ENCODE measurements at regions not wholly inside any gene's neighbourhood (a gene's known extent, or its start where the extent isn't known, plus 50 kb on each side); places are given as distances from the start of the nearest gene placed in this dataset.

DNA sequence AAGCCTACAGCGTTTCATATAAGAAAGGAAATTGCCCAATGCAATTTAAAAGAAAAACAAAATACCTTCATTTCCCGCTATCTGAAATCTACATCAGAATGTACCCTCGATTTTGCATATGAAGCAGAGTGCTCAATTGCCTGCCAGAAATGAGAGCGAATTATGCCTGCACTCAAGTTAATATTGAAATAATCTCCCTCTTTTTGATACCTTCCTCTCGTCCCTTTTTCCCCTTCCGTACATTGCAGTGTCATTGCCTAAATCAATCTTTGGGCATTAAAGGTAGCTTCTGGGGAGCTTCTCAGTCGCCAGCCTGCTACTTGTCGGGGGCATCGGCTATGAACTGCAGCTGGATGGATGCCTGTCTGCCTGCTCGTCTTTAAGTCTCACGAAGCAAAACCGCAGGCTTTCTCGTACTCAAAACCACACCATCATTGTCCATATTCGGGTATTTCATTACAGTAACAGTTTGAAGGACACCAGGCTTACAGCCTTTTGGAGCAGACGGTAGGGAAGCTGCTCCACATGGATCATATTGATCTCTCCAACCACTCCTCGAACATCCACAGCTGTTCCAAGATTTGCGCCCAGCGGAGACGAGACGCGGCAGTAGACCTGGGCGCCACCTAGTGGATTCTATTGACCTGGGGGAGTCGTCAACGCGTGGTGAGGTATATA lies 64.0 kb upstream of the HNRNPA3 start (continued):
- TF ChIP-seq ZBTB44 (tag by site-specific recombination; IDR thresholded peaks at IDR 0.05) (no peak), ZNF514 (tag by site-specific recombination; IDR thresholded peaks at IDR 0.05) (no peak), MZF1 (tag by site-specific recombination; IDR thresholded peaks at IDR 0.05; ENCODE audit: borderline replicate concordance) (peak; percentile 42; the same call in 1 of the 2 replicates), ZNF10 (tag by site-specific recombination; IDR thresholded peaks at IDR 0.05) (no peak), ZNF677 (tag by site-specific recombination; IDR thresholded peaks at IDR 0.05) (no peak), ZNF341 (tag by site-specific recombination; IDR thresholded peaks at IDR 0.05; ENCODE audit: low read depth) (peak; percentile 85), ZNF585B (tag by site-specific recombination; IDR thresholded peaks at IDR 0.05) (no peak), ZNF560 (tag by site-specific recombination; IDR thresholded peaks at IDR 0.05; ENCODE audit: borderline replicate concordance) (no peak), SP2 (tag by site-specific recombination; IDR thresholded peaks at IDR 0.05) (no peak), ZNF2 (tag by site-specific recombination; IDR thresholded peaks at IDR 0.05) (peak; percentile 80; the same call in 1 of the 2 replicates)

DNA sequence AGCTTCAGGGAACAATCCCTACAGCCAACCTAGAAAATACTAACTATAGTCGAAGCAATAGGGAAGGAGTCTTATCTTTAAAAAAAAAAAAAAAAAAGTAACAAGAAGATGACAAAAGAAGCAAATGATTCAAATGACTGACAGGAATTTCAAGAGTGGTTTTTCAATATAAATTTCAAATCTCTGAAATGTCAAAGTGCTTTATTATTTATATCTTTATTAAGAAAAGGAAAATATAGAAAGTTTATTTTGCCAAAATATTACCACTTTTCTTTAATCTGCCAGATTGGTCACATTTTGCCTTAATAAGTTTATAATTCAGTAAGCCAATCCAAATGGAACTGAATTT lies 63.5 kb upstream of the HNRNPA3 start:
- ChIA-PET POLR2A (interaction anchor here (0.9 kb wide), 1 partner anchor 512 kb away, joined by 3 read pairs; no protein-coding TSS in a partner anchor), CTCF (interaction anchor here (0.6 to 3.7 kb wide), 60 partner anchors 9 to 1022 kb away, joined by 3 to 39 read pairs (median 4); no protein-coding TSS in a partner anchor)
- no peak overlapping the region for H3K27ac ChIP-seq (ENCODE audit: extremely low read depth, low read depth, low read length)

GRCh38 chr2:177153805-177154204 lies 58.8 kb upstream of the HNRNPA3 start:
- no peaks in the 10 kb centered on the region for H3K9me3 ChIP-seq (ENCODE audit: control insufficient read depth, insufficient read depth, low read depth, low read length)
- H3K27ac ChIP-seq (ENCODE audit: extremely low read depth, low read depth, low read length): no peak overlapping the region
- CTCF ChIA-PET: interaction anchor here (0.6 to 1.1 kb wide), 2 partner anchors 440 to 569 kb away, joined by 3 read pairs; no protein-coding TSS in a partner anchor
- POLR2A ChIA-PET: no interaction called here
- no peaks in the 10 kb centered on the region for H3K4me1 ChIP-seq (ENCODE audit: control insufficient read depth, insufficient read depth, low read length)
- no peaks in the 10 kb centered on the region for H3K36me3 ChIP-seq (ENCODE audit: control insufficient read depth in 2 of 2, insufficient read depth in 1 of 2, low read length in 2 of 2)
- H3K4me3 ChIP-seq (ENCODE audit: low read depth, low read length): no peak overlapping the region
- TF ChIP-seq ZNF214 (tag by site-specific recombination; IDR thresholded peaks at IDR 0.05; ENCODE audit: borderline replicate concordance) (no peak), ZNF426 (tag by site-specific recombination; IDR thresholded peaks at IDR 0.05) (no peak), WT1 (tag by site-specific recombination; IDR thresholded peaks at IDR 0.05) (no peak), ZFP3 (tag by site-specific recombination; IDR thresholded peaks at IDR 0.05; ENCODE audit: low read depth) (no peak), ZNF830 (tag by site-specific recombination; IDR thresholded peaks at IDR 0.05; ENCODE audit: low read depth) (no peak), GLI4 (tag by site-specific recombination; IDR thresholded peaks at IDR 0.05) (no peak), ZNF121 (tag by site-specific recombination; IDR thresholded peaks at IDR 0.05) (no peak), ZNF155 (tag by site-specific recombination; IDR thresholded peaks at IDR 0.05) (no peak), HIC1 (tag by site-specific recombination; IDR thresholded peaks at IDR 0.05) (no peak)
- TF ChIP-seq, protein P1, sequence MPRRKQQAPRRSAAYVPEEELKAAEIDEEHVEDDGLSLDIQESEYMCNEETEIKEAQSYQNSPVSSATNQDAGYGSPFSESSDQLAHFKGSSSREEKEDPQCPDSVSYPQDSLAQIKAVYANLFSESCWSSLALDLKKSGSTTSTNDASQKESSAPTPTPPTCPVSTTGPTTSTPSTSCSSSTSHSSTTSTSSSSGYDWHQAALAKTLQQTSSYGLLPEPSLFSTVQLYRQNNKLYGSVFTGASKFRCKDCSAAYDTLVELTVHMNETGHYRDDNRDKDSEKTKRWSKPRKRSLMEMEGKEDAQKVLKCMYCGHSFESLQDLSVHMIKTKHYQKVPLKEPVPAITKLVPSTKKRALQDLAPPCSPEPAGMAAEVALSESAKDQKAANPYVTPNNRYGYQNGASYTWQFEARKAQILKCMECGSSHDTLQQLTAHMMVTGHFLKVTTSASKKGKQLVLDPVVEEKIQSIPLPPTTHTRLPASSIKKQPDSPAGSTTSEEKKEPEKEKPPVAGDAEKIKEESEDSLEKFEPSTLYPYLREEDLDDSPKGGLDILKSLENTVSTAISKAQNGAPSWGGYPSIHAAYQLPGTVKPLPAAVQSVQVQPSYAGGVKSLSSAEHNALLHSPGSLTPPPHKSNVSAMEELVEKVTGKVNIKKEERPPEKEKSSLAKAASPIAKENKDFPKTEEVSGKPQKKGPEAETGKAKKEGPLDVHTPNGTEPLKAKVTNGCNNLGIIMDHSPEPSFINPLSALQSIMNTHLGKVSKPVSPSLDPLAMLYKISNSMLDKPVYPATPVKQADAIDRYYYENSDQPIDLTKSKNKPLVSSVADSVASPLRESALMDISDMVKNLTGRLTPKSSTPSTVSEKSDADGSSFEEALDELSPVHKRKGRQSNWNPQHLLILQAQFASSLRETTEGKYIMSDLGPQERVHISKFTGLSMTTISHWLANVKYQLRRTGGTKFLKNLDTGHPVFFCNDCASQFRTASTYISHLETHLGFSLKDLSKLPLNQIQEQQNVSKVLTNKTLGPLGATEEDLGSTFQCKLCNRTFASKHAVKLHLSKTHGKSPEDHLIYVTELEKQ (tag by site-specific recombination; IDR thresholded peaks at IDR 0.05; ENCODE audit: borderline replicate concordance): no peak

More for the DNA sequence above, 63.5 kb upstream of the HNRNPA3 start:
- no peaks in the 10 kb centered on the region for H3K36me3 ChIP-seq (ENCODE audit: control insufficient read depth in 2 of 2, insufficient read depth in 1 of 2, low read length in 2 of 2)
- H3K9me3 ChIP-seq (ENCODE audit: control insufficient read depth, insufficient read depth, low read depth, low read length): no peaks in the 10 kb centered on the region
- H3K4me3 ChIP-seq (ENCODE audit: low read depth, low read length): no peak overlapping the region
- TF ChIP-seq ZXDB (tag by site-specific recombination; IDR thresholded peaks at IDR 0.05) (0 out of 2 replicates have a peak, but pooled peaks have one; percentile 2), ZNF404 (tag by site-specific recombination; IDR thresholded peaks at IDR 0.05) (no peak), ZNF670 (tag by site-specific recombination; IDR thresholded peaks at IDR 0.05; ENCODE audit: low read depth) (no peak), ZNF610 (tag by site-specific recombination; IDR thresholded peaks at IDR 0.05; ENCODE audit: borderline replicate concordance) (0 out of 2 replicates have a peak, but pooled peaks have one; percentile 33), ZNF350 (tag by site-specific recombination; IDR thresholded peaks at IDR 0.05) (no peak), OSR2 (tag by site-specific recombination; IDR thresholded peaks at IDR 0.05) (no peak)
- H3K4me1 ChIP-seq (ENCODE audit: control insufficient read depth, insufficient read depth, low read length): no peaks in the 10 kb centered on the region
